ENCODE measurements at regions not wholly inside any gene's neighbourhood (a gene's known extent, or its start where the extent isn't known, plus 50 kb on each side); places are given as distances from the start of the nearest gene placed in this dataset.

- TF ChIP-seq CTCF (IDR thresholded peaks at IDR 0.05) (no peak), EP300 (IDR thresholded peaks at IDR 0.05) (no peak), POLR2A (IDR thresholded peaks at IDR 0.05; ENCODE audit: low read depth) (no peak), POLR2AphosphoS5 (IDR thresholded peaks at IDR 0.05) (no peak)
Observed at GRCh38 chr20:48186915-48187314, 401.6 kb upstream of the SULF2 start.
